ENCODE measurements at regions not wholly inside any gene's neighbourhood (a gene's known extent, or its start where the extent isn't known, plus 50 kb on each side); places are given as distances from the start of the nearest gene placed in this dataset.

- Histone ChIP-seq H3K4me3 (no peak overlapping the region), H3K27ac (no peak overlapping the region), H3K36me3 (no peaks in the 10 kb centered on the region), H3K9me3 (peaks cover 9% of the 10 kb centered on the region), H3K27me3 (no peaks in the 10 kb centered on the region), H3K4me1 (no peaks in the 10 kb centered on the region)
- no peak for DNase-seq (ENCODE audit: low spot score in 2 of 2)
- 88% methylated on average over 1 of the region's 1 CpG for WGBS
- TF ChIP-seq POLR2AphosphoS5 (IDR thresholded peaks at IDR 0.05): no peak
- TF ChIP-seq CTCF (IDR thresholded peaks at IDR 0.05): no peak
- TF ChIP-seq POLR2A (IDR thresholded peaks at IDR 0.05): no peak
- TF ChIP-seq EP300 (IDR thresholded peaks at IDR 0.05): no peak
Observed at GRCh38 chr9:82582693-82583092, 480.2 kb downstream of the RASEF start.

- Histone ChIP-seq H3K27ac (no peak overlapping the region), H3K4me3 (no peak overlapping the region), H3K27me3 (no peaks in the 10 kb centered on the region), H3K36me3 (no peaks in the 10 kb centered on the region), H3K4me1 (no peaks in the 10 kb centered on the region), H3K9me3 (peaks cover 9% of the 10 kb centered on the region)
- TF ChIP-seq CTCF (IDR thresholded peaks at IDR 0.05): no peak
- no peak for TF ChIP-seq EP300 (IDR thresholded peaks at IDR 0.05)
- TF ChIP-seq POLR2AphosphoS5 (IDR thresholded peaks at IDR 0.05): no peak
- TF ChIP-seq POLR2A (IDR thresholded peaks at IDR 0.05): no peak
- DNase-seq (ENCODE audit: low spot score in 2 of 2): no peak
- 81% methylated on average over 7 of the region's 7 CpGs for WGBS
Observed at GRCh38 chr9:82583524-82583923, 479.4 kb downstream of the RASEF start.

GRCh38 chr9:82584349-82584863 lies 478.5 kb downstream of the RASEF start:
- no peak overlapping the region for H3K4me3 ChIP-seq
- no peak overlapping the region for H3K27ac ChIP-seq
- DNase-seq (ENCODE audit: low spot score in 2 of 2): no peak
- peaks cover 5% of the 10 kb centered on the region for H3K9me3 ChIP-seq
- TF ChIP-seq CTCF (IDR thresholded peaks at IDR 0.05) (no peak), EP300 (IDR thresholded peaks at IDR 0.05) (no peak), POLR2A (IDR thresholded peaks at IDR 0.05) (no peak), POLR2AphosphoS5 (IDR thresholded peaks at IDR 0.05) (no peak)
- no peaks in the 10 kb centered on the region for H3K27me3 ChIP-seq
- no peaks in the 10 kb centered on the region for H3K4me1 ChIP-seq
- no peaks in the 10 kb centered on the region for H3K36me3 ChIP-seq
- WGBS: 64% methylated on average over 5 of the region's 5 CpGs

- 88% methylated on average over 3 of the region's 3 CpGs for WGBS
Observed at GRCh38 chr9:82586918-82587356, 476.0 kb downstream of the RASEF start.

More at GRCh38 chr9:82586918-82587356, 476.0 kb downstream of the RASEF start:
- H3K36me3 ChIP-seq: no peaks in the 10 kb centered on the region
- H3K4me3 ChIP-seq: no peak overlapping the region
- no peak overlapping the region for H3K27ac ChIP-seq
- H3K27me3 ChIP-seq: no peaks in the 10 kb centered on the region
- no peak for TF ChIP-seq POLR2A (IDR thresholded peaks at IDR 0.05)
- no peak for TF ChIP-seq POLR2AphosphoS5 (IDR thresholded peaks at IDR 0.05)
- TF ChIP-seq EP300 (IDR thresholded peaks at IDR 0.05): no peak
- TF ChIP-seq CTCF (IDR thresholded peaks at IDR 0.05): no peak
- no peaks in the 10 kb centered on the region for H3K4me1 ChIP-seq
- DNase-seq (ENCODE audit: low spot score in 2 of 2): no peak
- H3K9me3 ChIP-seq: no peaks in the 10 kb centered on the region

Measured in suprapubic skin (tissue), 4 donors.